ENCODE measurements at regions not wholly inside any gene's neighbourhood (a gene's known extent, or its start where the extent isn't known, plus 50 kb on each side); places are given as distances from the start of the nearest gene placed in this dataset.

DNA sequence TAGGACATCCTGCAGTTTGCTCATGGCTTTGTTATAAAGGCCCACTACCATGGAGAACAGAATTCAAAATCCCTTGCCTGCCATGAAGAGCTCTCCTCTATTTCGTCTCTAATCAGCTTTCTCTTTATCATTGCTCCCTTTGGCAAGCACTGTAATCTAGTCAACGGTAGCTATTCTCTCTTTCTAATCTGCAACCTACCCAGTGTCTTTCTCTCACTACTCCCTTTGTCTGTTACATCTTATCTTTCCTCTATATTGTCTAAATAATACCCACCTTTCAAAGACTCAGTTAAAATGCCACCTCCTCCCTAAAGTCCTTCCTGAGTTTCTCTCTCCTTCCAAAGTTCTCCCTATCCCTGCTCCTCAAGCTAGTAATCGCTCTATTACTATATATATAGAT, 108.1 kb downstream of the FZD1 start (continued):
- no peak for TF ChIP-seq LCORL (IDR thresholded peaks at IDR 0.05)
- no peak for TF ChIP-seq LCORL (CRISPR knock-in tag; IDR thresholded peaks at IDR 0.05)

GRCh38 chr7:91373111-91373800, 109.0 kb downstream of the FZD1 start:
- Histone ChIP-seq H2AFZ (ENCODE audit: low read length) (no peak overlapping the region), H3K9ac (ENCODE audit: insufficient read depth, low read depth, low read length) (no peak overlapping the region), H3K27me3 (ENCODE audit: control insufficient read depth in 1 of 2, insufficient read depth in 2 of 2, low read length in 2 of 2) (no peaks in the 10 kb centered on the region), H3K4me2 (ENCODE audit: low read depth, low read length) (no peak overlapping the region), H3K79me2 (ENCODE audit: insufficient read depth, low read length) (no peaks in the 10 kb centered on the region), H3K4me3 (replicated peaks in 1 of 3; ENCODE audit: insufficient read depth in 1 of 3, low read depth in 2 of 3, low read length in 3 of 3) (no peak overlapping the region), H4K20me1 (ENCODE audit: insufficient read depth, low read length) (no peaks in the 10 kb centered on the region), H3K27ac (ENCODE audit: extremely low read length, insufficient read depth, low read length) (no peak overlapping the region), H3K36me3 (replicated peaks in 1 of 2; ENCODE audit: control insufficient read depth in 1 of 2, insufficient read depth in 2 of 2, low read length in 2 of 2) (no peaks in the 10 kb centered on the region), H3K9me3 (ENCODE audit: low read length) (no peaks in the 10 kb centered on the region), H3K4me1 (ENCODE audit: insufficient read depth, low read length) (peaks cover 6% of the 10 kb centered on the region; the same call in 1 of the 2 replicates)
- intact Hi-C loops (cut with micrococcal nuclease; ENCODE audit: unreplicated experiment) (loop anchor here (10.0 kb wide), 1 partner anchor 262 kb away; no protein-coding TSS in a partner anchor), in situ Hi-C loops (cut with HindIII; ENCODE audit: extremely low pct_ligation_motif_present, low pct_unique_long_range_greater_than_20kb) (no loop called here)
- BruUV-seq (replicated peaks), result no TSS peak
- ATAC-seq, result no peak
- POLR2A ChIA-PET, result no interaction called here
- TF ChIP-seq FOXA1 (IDR thresholded peaks at IDR 0.05), result no peak
- TF ChIP-seq FOXA1 (CRISPR knock-in tag; IDR thresholded peaks at IDR 0.05), result no peak
- TF ChIP-seq HHEX (CRISPR knock-in tag; IDR thresholded peaks at IDR 0.05), result no peak
- TF ChIP-seq MBD4 (IDR thresholded peaks at IDR 0.05; ENCODE audit: borderline replicate concordance, low read length), result no peak
- TF ChIP-seq, protein P1, sequence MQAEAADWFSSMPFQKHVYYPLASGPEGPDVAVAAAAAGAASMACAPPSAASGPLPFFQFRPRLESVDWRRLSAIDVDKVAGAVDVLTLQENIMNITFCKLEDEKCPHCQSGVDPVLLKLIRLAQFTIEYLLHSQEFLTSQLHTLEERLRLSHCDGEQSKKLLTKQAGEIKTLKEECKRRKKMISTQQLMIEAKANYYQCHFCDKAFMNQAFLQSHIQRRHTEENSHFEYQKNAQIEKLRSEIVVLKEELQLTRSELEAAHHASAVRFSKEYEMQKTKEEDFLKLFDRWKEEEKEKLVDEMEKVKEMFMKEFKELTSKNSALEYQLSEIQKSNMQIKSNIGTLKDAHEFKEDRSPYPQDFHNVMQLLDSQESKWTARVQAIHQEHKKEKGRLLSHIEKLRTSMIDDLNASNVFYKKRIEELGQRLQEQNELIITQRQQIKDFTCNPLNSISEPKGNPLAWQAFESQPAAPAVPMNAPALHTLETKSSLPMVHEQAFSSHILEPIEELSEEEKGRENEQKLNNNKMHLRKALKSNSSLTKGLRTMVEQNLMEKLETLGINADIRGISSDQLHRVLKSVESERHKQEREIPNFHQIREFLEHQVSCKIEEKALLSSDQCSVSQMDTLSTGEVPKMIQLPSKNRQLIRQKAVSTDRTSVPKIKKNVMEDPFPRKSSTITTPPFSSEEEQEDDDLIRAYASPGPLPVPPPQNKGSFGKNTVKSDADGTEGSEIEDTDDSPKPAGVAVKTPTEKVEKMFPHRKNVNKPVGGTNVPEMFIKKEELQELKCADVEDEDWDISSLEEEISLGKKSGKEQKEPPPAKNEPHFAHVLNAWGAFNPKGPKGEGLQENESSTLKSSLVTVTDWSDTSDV (CRISPR knock-in tag; IDR thresholded peaks at IDR 0.05), result no peak
- no peak for TF ChIP-seq ZNF230 (CRISPR knock-in tag; IDR thresholded peaks at IDR 0.05)
- no peak for TF ChIP-seq MTA1 (CRISPR knock-in tag; IDR thresholded peaks at IDR 0.05; ENCODE audit: borderline replicate concordance)
- no peak for TF ChIP-seq ZNF644 (CRISPR knock-in tag; IDR thresholded peaks at IDR 0.05; ENCODE audit: low read depth)
- TF ChIP-seq ZNF33A (CRISPR knock-in tag; IDR thresholded peaks at IDR 0.05; ENCODE audit: borderline replicate concordance), result no peak
- no peak for TF ChIP-seq MIER2 (CRISPR knock-in tag; IDR thresholded peaks at IDR 0.05)
- TF ChIP-seq HOXD1 (CRISPR knock-in tag; IDR thresholded peaks at IDR 0.05), result no peak
- TF ChIP-seq ZNF737 (CRISPR knock-in tag; IDR thresholded peaks at IDR 0.05; ENCODE audit: borderline replicate concordance), result no peak
- no peak for TF ChIP-seq HDAC1 (CRISPR knock-in tag; IDR thresholded peaks at IDR 0.05)
- TF ChIP-seq NKX3-1 (CRISPR knock-in tag; IDR thresholded peaks at IDR 0.05), result no peak
- TF ChIP-seq NFRKB (IDR thresholded peaks at IDR 0.05), result no peak
- TF ChIP-seq, protein P2, sequence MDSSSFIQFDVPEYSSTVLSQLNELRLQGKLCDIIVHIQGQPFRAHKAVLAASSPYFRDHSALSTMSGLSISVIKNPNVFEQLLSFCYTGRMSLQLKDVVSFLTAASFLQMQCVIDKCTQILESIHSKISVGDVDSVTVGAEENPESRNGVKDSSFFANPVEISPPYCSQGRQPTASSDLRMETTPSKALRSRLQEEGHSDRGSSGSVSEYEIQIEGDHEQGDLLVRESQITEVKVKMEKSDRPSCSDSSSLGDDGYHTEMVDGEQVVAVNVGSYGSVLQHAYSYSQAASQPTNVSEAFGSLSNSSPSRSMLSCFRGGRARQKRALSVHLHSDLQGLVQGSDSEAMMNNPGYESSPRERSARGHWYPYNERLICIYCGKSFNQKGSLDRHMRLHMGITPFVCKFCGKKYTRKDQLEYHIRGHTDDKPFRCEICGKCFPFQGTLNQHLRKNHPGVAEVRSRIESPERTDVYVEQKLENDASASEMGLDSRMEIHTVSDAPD (CRISPR knock-in tag; IDR thresholded peaks at IDR 0.05), result no peak
- TF ChIP-seq, protein P3, sequence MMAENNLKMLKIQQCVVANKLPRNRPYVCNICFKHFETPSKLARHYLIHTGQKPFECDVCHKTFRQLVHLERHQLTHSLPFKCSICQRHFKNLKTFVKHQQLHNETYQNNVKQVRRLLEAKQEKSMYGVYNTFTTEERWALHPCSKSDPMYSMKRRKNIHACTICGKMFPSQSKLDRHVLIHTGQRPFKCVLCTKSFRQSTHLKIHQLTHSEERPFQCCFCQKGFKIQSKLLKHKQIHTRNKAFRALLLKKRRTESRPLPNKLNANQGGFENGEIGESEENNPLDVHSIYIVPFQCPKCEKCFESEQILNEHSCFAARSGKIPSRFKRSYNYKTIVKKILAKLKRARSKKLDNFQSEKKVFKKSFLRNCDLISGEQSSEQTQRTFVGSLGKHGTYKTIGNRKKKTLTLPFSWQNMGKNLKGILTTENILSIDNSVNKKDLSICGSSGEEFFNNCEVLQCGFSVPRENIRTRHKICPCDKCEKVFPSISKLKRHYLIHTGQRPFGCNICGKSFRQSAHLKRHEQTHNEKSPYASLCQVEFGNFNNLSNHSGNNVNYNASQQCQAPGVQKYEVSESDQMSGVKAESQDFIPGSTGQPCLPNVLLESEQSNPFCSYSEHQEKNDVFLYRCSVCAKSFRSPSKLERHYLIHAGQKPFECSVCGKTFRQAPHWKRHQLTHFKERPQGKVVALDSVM (CRISPR knock-in tag; IDR thresholded peaks at IDR 0.05), result no peak
- no peak for TF ChIP-seq ZNF564 (CRISPR knock-in tag; IDR thresholded peaks at IDR 0.05)
- 10% methylated on average over 4 of the region's 4 CpGs for WGBS (ENCODE audit: low lambda C conversion rate)
- FAIRE-seq, result no peak
- CTCF ChIA-PET (ENCODE audit: low intra/inter-chr PET ratio, low total read pairs), result no interaction called here
- DNase-seq (ENCODE audit: low spot score), result no peak

Data from HepG2 (cell line).